GM18511 (cell line): ENCODE measurements at regions not wholly inside any gene's neighbourhood (a gene's known extent, or its start where the extent isn't known, plus 50 kb on each side); places are given as distances from the start of the nearest gene placed in this dataset.

Experiments used
- ATAC-seq: cut with Tn5 transposase; IDR thresholded peaks from one replicate; pipeline ENCODE4 v1.9.1; 2021; ENCODE audit warnings: mild to moderate bottlenecking, moderate library complexity; ENCODE audit not compliant: unreplicated experiment

GRCh38 chr18:55121397-55122170 is 162.3 kb upstream of the CCDC68 start:
- ATAC-seq: peak; percentile 51

- ATAC-seq: no peak
Measured at GRCh38 chr18:55120896-55121295, 161.6 kb upstream of the CCDC68 start.

GRCh38 chr18:55119434-55119833 is 160.2 kb upstream of the CCDC68 start:
- no peak for ATAC-seq

- ATAC-seq: no peak
Measured at GRCh38 chr18:55119016-55119415, 159.8 kb upstream of the CCDC68 start.

GRCh38 chr18:55116863-55117262 is 157.6 kb upstream of the CCDC68 start:
- no peak for ATAC-seq

GRCh38 chr18:55115606-55116005 is 156.3 kb upstream of the CCDC68 start:
- ATAC-seq: no peak

GRCh38 chr18:55114876-55115275 is 155.6 kb upstream of the CCDC68 start:
- no peak for ATAC-seq

- ATAC-seq: no peak
Measured at GRCh38 chr18:55113800-55114199, 154.5 kb upstream of the CCDC68 start.

- ATAC-seq: no peak
Measured at GRCh38 chr18:55111271-55111670, 152.0 kb upstream of the CCDC68 start.

- no peak for ATAC-seq
Measured at GRCh38 chr18:55110436-55110835, 151.2 kb upstream of the CCDC68 start.

- no peak for ATAC-seq
Measured at GRCh38 chr18:55109818-55110414, 150.7 kb upstream of the CCDC68 start.

GRCh38 chr18:55106906-55107305 is 147.6 kb upstream of the CCDC68 start:
- no peak for ATAC-seq

- no peak for ATAC-seq
Measured at GRCh38 chr18:55106466-55106865, 147.2 kb upstream of the CCDC68 start.

GRCh38 chr18:55105873-55106272 is 146.6 kb upstream of the CCDC68 start:
- no peak for ATAC-seq

GRCh38 chr18:55102958-55103456 is 143.7 kb upstream of the CCDC68 start:
- ATAC-seq: no peak

- ATAC-seq: no peak
Measured at GRCh38 chr18:55102501-55102900, 143.2 kb upstream of the CCDC68 start.

- no peak for ATAC-seq
Measured at GRCh38 chr18:55101458-55101824, 142.2 kb upstream of the CCDC68 start.

GRCh38 chr18:55100817-55101457 is 141.7 kb upstream of the CCDC68 start:
- ATAC-seq: no peak

GRCh38 chr18:55097456-55098170 is 138.4 kb upstream of the CCDC68 start:
- ATAC-seq: no peak

GRCh38 chr18:55096263-55096951 is 137.1 kb upstream of the CCDC68 start:
- peak; percentile 73 for ATAC-seq

- ATAC-seq: no peak
Measured at GRCh38 chr18:55095584-55095983, 136.3 kb upstream of the CCDC68 start.
